NCI-H187 treated with DMSO at 0.1 percent for 48 hours (cell line): ENCODE measurements at regions not wholly inside any gene's neighbourhood (a gene's known extent, or its start where the extent isn't known, plus 50 kb on each side); places are given as distances from the start of the nearest gene placed in this dataset.
A peak's percentile ranks its signal among the peaks of the same experiment; 100 is the strongest.
"Not testable (repeated sequence)": the region's sequence is repeated elsewhere in the genome, so short reads cannot be mapped to it uniquely, and the experiment has no call there.

Source experiments
- DNase-seq: peaks from one replicate; lab custom pipeline; 2025; lab: John Stamatoyannopoulos, UW

DNA sequence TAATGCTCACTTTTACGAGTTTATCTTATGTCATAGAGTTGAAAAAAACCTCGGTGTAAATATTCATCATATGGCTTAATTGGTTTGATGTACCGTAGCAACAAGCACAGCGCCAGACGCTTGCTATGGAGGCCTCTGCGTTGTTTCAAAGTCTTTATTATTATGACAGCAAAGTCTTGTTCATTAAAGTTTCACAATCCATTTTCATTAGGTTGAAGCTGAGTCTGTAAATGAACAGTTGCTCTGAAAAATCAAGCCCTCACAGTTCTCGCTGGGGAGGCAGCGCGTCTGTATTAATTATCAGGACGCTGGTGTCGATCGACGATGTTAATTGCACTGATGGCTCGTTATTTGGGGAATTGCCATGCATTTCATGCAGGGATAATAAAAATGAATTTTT is 185.6 kb downstream of the INSC start:
- no peak for DNase-seq

DNA sequence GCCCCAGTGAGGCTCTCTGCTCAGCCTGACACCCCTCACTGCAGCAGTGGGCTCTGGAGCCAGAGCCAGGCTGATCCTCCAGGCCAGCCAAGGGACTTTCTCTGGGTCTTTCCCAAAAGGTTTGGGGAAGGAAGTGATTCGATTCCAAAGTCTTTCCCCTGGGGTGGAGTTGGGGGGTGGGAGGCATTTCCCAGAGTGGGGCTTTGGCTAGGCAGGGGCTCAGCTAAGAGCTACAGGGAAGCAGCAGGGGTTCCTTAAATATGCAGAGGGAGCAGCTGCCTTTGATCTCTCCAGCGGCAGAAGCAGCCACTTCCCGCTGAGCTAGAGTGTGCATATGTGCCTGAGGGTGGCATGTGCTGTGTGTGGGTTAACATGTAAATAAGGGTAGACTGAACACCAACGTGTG is 192.9 kb downstream of the INSC start:
- no peak for DNase-seq

DNA sequence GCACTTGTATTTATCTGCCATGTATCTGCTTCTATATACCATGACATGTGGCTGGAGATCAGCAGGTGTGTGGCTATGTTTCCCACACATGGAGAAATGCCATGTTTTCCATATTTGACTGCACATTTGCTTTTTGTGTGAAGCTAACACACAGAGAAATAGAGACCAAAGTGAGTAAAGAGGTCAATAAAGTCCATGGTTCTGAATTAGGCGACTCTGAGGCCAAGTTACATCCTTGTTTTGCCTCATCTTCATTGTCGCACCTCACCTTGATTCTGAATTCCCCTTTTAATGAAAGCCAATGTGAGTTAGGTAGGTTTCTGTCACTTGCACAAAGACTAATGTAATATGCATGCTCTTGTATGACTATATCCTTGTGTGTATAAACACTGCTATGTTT is 194.1 kb downstream of the INSC start:
- no peak for DNase-seq

DNA sequence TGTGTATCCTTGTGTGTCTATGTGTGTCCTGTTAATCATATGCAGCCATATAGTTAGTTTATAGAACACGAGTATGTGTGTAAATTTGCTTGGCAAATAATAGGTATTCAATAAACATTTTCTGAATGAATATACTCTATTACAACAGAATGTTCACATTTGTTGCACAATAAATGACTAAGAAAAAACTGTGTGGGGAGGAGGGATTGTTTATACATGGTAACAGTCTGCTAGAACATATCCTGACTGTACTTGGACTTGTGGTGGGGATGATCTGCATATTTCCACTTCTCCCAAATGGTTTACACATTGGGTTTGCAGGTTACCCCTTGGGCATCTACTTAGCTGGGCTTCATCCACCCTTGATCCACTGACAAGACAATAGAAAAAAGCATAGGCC is 194.6 kb downstream of the INSC start:
- DNase-seq, result no peak

DNA sequence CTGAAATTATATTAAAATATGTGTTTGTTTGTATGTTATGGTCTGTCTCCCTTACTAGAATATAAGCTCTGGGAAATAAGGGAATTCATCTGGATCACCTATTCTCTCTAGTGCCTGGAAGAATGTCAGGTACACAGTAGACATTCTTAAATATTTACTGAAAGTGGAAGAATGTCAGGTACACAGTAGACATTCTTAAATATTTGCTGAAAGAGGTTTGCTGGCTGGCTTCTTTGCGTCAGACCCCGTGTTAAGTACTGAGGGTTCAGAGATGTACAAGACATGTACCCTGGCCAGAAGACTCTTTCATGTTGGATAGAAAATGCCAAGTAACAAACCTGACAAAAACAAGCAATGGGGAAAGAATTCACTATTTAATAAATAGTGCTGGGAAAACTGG is 199.1 kb downstream of the INSC start:
- no peak for DNase-seq

DNA sequence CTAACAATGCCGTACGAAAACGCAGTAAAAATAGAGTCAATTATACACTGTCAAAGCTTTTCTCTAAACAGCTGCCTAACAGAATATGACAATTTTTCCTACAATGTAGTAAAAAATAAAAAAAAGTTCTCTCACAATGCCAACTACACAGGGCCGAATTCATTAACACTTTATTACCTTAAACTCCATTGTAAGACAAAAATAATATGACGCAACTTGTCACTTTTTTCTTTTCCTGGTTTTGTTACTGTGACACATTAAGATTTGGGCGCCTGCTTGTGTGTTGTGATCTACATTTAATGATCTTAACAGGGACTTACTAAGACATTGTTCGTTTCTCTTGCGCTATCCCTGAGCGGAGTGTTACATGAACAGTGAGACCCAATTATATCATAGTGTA is 204.1 kb downstream of the INSC start:
- DNase-seq, result no peak

DNA sequence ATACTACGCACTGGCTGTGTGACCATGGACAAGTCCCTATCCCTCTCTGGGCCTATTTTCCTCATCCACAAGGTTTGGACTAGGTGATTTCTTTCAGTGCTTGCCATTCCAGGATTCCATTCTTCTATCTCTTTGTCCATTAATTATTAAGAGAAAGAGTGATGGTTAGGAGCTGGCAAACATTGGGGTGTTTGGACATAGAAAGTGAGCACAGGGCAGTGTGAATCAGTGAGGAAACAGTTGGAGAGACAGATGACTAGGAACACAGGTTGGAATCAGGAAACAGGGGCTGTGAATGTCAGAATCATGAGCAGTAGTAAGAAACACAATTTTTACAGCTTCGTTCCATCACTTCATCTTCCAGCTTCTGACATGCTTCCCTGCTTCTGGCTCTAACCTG is 211.8 kb downstream of the INSC start:
- DNase-seq, result no peak

DNA sequence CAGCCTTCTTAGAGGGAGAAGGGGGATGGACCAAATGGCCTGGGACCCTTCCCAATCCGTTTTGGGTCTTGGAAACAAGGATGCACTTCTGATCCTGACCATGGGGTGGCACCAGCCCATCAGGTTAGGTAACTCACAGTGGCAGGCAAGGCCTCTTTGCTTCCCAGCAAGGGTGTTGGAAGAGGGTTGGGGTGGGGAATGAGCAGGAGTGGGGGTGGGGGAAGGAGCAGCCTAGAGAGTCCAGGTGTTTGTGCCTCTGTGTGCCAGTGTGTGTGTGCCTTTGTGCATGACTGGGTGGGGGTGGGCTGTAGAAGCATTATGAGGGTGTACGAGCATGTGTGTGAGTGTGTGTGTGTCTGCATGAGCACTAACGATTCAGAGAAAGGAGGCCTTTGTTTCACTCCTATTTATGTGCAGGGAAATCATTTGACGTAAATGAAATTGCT is 213.1 kb downstream of the INSC start:
- DNase-seq, result peak; percentile 62

DNA sequence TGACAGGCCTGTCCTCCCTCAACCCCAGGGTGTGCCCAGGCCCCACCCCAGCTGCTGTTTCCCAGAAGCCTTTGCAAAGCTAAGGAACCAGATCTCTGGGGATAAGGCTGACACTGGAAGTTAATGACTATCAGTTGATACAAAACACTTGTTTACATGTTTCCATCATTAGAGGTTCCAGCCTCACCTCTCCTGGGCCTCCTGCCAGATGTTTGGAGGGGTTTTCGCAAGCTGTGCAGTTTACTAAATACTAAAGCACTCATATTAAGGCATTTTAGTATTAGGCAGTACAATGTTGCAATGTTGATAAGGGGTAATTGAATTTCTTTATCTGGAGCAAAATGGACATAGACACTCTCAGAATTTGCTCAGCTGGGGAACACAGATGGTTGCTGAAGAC is 218.7 kb downstream of the INSC start:
- no peak for DNase-seq

DNA sequence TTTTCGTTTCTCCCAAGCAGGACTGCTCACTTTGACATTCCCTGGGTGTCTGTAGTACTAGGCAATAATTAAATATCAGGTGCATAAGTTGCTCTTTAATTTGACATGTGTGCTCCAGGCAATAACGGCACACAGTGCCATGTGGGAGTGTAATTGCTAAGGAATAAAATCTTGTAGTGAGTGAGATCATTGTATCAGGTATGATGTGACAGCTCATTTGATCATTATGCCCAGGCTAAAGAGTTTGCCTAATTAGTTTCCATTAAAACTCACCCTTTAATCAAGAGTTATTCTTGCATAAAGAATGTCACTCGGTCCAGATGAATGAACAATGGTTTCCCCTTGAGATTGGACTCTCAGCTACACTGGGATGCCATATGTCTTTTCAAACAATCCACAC is 220.0 kb downstream of the INSC start:
- DNase-seq, result no peak

DNA sequence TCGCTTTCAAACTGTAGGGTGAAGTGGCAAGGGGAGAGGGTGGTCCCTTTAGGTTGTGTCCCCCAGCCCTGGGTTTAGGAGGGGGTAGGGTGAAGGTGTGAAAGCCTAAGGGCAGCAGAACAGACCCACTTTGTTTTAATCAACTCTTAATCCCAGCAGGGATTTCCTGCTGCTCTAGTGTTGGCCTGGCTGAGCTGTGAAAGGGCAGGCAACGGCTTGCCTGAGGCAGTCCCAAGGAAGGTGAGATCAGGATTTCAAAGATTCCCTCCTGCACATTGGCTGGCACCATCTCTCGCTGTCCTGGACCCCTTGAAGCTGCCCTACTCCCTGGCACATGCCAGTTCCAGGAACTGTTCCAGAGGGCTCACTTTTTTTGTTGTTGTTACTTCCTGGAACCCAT is 221.3 kb downstream of the INSC start:
- no peak for DNase-seq

DNA sequence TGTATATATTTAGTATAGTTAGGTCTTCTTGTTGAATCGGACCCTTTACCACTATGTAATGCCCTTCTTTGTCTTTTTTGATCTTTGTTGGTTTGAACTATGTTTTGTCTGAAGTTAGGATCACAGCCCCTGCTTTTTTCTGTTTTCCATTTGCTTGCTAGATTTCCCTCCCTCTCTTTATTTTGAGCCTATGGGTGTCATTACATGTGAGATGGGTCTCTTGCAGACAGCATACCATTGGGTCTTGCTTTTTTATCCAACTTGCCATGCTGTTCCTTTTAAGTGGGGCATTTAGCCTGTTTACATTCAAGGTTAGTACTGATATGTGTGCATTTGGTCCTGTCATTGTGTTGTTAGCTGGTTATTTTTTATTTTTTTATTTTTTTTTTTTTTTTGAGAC is 224.6 kb downstream of the INSC start:
- no peak for DNase-seq

DNA sequence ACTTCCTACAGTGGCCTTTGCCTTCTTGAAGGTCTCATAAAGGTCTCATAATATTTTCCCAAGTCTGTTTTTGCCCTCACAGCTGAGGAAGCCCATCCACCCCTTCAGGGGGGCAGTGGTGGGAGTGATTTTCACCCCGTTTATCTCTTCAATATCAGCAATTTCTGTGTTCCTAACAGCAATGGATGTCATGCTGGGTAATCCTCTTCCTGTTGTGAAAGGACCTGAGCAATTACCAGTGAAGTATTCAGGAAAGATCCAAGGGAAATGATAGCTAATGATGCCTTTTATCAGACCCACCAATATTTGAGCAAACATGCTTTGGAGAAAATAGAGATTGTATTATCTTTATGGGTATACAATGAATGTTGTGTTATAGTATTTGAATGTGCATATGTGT is 226.9 kb downstream of the INSC start:
- DNase-seq, result no peak

DNA sequence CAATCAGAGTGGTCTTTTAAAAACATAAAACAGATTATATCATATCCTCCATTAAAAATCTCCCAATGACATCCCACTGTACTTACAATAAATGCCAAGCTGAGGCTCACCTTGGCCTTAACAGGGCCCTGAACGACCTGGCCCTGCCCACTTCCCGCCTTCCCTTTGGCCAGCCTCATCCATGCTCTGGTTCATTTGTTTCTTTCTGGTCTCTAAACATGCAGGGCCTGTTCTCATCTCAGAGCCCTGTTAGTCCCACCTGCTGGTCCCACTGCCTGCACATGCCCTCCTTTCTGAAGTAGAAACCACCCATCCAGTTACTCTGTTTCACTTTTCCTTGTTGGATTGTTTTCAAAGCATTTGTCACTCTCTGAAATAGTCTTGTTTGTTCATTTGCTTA is 227.4 kb downstream of the INSC start:
- DNase-seq, result no peak

DNA sequence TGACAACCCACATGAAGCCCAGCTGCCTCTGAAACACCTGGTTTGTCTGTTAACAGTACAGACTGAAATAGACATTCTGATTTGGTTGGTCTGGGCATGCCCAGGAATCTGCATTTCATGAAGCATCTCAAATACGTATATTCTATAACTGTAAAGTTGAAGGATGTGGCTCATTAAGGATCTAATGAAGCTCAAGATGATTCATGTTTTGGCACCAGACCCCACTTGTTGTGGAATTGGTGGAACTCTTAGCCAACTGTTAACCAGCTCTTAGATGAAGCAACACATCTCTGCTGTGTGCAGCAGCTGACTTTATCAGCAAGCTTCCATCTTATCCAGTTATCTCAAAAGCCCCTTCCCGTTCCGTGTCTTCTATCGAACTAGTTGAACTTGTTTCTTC is 232.2 kb downstream of the INSC start:
- no peak for DNase-seq

DNA sequence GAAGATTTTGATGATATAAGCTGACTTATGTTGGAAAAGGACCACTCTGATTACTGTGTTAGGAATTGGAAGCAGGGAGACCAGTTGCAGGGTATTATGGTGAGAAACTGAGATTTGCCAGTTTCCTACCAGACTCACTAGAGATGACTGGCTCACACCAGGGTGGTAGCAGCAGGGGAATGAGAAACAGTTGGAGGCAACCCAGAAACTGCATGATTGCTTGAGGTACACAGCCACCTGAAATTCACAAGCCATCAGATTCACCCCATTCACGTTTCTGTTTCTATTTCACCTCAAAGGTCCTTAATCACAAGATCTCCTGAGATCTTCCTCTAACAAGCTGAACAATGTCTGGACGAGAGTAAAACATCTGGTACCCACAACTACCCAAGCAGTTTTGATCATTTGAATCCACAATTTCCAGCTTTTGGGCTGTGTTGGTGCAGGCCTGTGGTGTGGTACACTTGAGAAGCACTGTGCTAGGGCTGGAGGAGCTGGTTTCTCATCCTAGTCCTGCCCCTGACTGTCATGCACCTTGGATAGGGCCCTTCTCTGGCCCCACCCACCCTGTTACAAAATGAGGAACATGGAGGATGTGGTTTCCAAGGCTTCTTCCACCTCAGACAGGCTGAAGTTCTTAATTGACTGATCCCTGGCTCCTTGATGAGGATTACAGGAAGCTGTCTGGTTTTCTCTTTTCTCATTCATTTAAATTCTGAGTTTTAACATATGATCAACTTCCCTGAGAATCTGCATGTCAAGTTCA is 233.4 kb downstream of the INSC start:
- no peak for DNase-seq

DNA sequence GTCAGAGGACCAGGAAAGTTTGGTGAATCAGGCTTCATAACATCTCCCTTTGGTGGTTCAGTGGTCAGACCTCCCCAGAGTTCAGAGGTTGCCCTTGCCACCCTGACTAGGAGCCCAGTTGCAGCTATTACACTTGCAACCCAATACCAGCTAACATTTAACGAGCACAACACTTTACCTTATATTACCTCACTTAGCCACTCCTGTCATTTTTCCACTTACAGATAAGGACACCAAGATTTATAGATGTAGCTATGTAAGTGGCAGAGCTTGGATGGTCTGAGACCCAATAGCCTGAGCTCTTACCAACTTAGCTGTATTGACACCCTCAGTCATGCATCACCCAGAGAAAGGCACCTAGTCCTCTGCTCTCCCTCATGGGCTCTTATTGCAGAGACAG is 234.7 kb downstream of the INSC start:
- DNase-seq, result peak; percentile 48

DNA sequence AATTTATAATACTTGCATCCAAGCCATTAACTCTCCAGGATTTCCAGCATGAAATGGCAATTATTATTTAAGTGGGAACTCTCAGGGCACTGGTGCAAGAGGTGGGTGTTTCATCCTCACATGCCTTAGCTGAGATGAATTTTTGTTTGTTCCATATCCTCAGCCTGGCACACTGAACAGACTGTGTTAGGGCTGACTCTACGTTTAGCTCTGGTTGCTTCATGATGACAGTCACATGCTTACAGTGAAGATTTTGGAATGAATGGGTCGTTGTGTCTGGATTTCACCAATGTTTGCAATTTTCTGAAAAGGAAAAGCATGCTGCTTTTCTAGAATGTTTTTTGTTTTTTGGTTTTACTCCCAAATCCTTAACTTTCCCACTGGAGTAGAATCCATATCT is 246.6 kb downstream of the INSC start:
- DNase-seq, result no peak

DNA sequence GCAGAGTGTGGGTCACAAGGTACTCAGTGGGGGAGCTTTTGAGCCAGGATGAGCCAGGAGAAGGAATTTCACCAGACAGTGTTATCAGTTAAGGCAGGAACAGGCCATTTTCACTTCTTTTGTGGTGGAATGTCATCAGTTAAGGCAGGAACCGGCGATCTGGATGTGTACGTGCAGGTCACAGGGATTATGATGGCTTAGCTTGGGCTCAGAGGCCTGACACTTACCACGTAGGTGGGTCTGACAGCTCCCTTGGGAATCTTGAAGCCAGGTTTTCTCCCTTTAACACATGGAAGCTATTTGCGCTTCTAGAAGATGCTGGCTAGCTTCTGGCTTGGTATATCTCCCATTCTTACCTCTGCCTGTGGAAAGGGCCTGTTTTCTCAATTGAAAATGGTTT is 250.6 kb downstream of the INSC start:
- DNase-seq, result not testable (repeated sequence)

DNA sequence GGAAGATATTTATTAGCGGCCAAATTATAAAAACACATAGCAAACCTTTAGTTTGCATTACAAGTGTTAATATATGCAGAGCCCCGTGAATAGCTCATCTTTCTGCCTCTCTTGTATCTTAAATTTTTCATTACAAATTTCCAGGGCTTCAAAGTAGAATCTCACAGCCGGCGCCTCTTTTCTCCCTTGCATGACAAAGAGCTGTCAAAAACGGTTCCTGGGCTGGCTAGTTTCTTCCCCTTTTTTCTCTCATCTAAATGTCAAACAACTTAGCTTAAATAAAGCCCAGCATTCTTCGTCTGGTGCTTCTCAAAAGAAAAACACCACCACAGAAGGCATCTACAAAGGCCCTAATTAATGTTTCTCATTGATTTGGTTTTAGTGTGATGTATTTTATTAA is 253.0 kb downstream of the INSC start:
- DNase-seq, result no peak

DNA sequence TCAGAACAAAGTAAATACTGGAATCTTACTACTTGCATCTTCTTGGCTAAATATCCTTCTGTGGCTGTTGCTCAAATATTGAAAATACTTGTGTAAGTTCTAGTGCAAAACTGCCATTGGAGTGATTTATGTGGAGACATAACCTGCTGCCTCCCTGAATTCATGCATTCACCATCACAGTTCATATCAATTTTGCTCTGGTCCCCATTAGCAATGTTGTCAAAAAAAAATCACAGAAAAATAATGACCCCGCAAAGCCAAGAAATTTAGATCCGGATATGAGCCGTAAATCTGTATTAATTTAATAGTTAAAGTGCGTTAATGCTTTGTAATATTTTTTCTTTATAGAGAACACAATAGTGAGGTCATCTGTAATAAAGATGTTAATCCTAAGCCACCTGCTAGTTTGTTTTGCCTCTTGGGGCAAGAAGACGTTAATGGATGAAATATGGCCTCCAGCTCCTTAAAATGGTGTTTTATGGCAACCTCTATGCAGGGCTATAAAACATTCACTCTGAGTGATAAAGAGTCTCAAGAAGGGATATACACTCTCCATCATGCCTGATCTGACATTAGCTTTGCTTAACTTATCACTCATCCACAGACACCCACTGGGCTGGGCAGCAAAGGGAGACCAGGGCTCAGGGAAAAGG is 255.9 kb downstream of the INSC start:
- peak; percentile 53 for DNase-seq

DNA sequence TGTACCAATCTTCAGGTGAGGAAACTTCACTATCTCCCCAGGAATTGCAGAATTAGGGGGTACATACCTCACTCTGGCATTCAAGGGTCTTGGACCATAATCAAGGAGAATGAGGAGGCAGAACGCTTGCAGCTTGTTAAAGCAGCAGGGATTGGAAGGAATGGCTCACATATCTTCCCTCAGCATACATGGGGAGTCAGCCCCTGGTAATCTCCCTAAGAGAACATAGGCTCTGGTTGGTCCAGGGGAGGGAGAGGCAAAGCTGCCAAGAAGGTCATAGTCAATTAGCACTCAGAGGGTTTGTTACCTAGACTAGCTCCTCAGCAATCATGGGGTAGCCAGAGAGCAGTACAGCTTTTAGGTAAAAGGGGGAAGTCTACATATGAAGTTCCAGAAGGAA is 256.8 kb downstream of the INSC start:
- DNase-seq, result no peak

DNA sequence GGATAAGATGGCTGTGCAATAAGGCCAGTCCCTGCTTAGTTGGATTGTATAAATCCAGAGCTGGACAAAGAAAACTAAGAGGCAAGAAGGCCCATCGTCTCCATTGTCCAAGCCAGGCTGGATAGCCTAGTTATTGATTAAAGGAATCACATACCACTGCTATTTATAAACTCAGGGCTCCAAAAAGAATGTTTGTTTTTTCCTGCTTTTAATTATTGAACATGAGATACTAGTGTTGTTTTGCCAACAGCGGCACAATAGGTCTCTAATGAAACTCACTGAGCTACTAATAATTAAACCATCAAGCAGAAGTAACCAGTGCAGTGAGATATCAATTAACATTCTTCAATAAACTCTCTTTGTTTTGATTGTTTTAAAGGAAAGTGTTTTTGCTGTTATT is 259.7 kb downstream of the INSC start:
- DNase-seq, result no peak

DNA sequence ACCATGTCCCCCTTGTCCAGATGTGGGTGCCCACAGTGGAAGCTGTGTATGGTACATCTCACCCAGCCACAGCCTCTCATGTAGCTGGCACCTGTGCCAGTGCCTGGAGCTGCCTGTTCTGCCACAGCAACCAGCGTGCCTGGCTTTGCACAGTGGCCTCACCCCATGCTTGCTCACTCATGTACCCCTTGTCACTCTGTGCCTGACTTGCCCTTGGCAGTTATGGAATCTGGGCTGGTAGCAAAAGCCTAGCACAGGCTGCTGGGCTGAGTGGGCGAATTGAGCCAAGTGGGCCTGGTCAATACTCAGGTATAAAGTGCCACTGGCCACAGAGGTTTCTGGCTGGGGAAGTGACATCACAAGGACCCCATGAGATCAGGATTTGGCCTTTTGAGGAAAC is 264.2 kb downstream of the INSC start:
- DNase-seq, result no peak
